ENCODE measurements at regions not wholly inside any gene's neighbourhood (a gene's known extent, or its start where the extent isn't known, plus 50 kb on each side); places are given as distances from the start of the nearest gene placed in this dataset.

DNA sequence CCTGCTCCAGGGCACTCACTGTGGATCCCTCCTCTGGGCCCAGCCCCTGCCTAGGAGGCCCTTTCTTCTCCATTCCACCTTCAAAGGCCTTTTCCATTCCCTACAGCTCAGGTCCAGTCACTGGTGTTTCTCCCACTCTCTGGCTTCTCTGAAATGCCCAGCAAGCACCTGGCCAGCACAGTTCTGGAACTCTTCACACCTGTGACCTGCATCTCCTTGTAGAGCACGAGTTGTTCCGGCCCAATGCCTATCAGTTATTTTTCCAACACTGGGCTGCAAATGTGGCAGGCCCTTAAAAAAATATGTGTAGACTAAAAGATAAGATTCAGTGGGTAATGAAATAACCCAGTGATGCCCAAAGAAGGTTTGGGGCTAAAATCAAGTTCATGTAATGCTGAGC is 87.1 kb downstream of the PRLHR start:
- no peak for TF ChIP-seq CTCF (IDR thresholded peaks at IDR 0.05)
- TF ChIP-seq POLR2A (IDR thresholded peaks at IDR 0.05), result no peak
